ENCODE measurements at regions not wholly inside any gene's neighbourhood (a gene's known extent, or its start where the extent isn't known, plus 50 kb on each side); places are given as distances from the start of the nearest gene placed in this dataset.
"Not testable (repeated sequence)": the region's sequence is repeated elsewhere in the genome, so short reads cannot be mapped to it uniquely, and the experiment has no call there.

- in situ Hi-C loops (cut with HindIII; ENCODE audit: low sequenced_read_pairs): no loop called here
These were observed 141.5 kb upstream of the MED13 start for GRCh38 chr17:62206550-62206949.

DNA sequence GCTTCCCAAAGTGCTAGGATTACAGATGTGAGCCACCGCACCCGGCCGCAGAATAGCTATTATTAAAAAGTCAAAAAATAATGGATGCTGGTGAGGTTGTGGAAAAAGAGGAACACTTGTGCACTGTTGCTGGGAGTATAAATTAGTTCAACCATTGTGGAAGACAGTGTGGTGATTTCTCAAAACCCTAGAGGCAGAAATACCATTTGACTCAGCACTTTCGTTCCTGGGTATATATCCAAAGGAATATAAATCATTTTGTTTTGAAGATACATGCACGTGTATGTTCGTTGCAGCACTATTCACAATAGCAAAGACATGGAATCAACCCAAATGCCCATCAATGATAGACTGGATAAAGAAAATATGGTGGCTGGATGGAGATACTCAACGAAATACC lies 132.1 kb upstream of the MED13 start:
- in situ Hi-C loops (cut with HindIII; ENCODE audit: low sequenced_read_pairs): not testable (repeated sequence)

- in situ Hi-C loops (cut with HindIII; ENCODE audit: low sequenced_read_pairs): not testable (repeated sequence)
These were observed 131.5 kb upstream of the MED13 start for GRCh38 chr17:62196587-62196986.

DNA sequence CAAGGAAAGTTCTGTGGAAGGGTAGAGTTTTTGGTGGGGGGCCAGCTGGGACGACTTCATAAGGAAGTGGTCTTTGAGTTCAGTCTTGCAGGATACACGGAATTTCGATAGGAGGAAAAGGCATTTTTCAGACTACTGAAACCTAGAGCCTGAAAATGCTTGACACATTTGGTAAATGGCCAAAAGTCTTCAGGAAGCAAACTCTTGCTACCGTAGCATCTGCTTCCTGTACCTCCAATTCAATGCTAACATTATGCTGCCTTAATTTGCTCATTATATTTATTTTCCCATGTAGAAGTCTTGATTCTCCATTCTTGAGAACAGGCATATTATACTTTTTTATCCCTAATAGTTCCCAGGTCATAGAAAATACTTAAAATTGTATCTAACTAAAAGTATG lies 129.3 kb upstream of the MED13 start:
- in situ Hi-C loops (cut with HindIII; ENCODE audit: low sequenced_read_pairs): no loop called here

GRCh38 chr17:62193249-62193648 lies 128.2 kb upstream of the MED13 start:
- in situ Hi-C loops (cut with HindIII; ENCODE audit: low sequenced_read_pairs): no loop called here

DNA sequence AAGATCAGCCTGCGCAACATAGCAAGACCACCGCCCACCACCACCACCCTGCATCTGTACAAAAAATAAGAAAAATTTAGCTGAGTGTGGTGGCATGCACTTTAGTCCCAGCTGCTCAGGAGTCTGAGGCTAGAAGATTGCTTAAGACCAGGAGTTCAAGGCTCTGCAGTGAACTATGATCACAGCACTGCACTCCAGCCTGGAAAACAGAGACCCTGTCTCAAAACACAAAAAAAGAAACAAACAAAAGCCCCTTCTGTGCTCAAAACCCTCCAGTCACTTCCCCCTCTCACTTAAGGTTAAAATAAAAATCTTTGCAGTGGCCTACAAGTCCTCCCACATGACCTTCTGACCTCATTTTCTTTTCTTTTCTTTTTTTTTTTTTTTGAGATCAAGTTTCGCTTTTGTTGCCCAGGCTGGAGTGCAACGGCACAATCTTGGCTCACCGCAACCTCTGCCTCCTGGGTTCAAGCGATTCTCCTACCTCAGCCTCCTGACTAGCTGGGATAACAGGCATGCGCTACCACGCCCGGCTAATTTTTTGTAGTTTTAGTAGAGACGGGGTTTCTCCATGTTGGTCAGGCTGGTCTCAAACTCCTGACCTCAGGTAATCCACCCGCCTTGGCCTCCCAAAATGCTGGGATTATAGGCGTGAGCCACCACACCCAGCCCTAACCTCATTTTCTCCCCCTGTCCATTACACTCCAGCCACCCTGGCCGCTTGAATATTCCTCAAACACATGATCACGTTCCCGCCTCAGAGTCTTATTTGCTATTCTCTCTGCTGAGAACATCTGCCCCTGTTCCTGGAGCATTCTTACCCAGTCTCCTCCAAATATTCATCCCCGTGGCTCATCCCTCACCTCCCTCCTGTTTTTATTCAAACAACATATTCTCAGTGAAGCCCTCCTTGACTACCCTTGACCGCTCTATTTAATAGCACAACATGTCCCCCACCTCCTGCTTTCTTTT lies 126.6 kb upstream of the MED13 start:
- in situ Hi-C loops (cut with HindIII; ENCODE audit: low sequenced_read_pairs): no loop called here

DNA sequence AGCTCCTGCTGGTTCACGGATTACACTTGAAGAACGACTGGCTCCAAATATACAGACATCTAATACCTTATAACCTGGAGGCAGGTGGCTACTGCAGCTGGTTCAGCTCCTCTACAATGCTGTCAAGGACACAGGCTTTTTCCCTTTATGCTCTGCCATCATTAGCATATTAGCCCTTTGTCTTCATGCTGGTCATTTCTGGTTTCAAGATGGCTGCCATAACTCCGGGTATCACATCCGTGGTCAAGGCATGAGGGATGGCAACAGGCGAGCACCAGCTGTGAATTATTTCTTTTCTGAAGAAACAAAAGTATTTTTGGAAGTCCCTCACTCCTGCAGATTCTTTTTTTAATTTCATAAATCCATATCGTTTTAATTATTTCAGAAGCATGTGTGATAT lies 124.3 kb upstream of the MED13 start:
- in situ Hi-C loops (cut with HindIII; ENCODE audit: low sequenced_read_pairs): no loop called here

DNA sequence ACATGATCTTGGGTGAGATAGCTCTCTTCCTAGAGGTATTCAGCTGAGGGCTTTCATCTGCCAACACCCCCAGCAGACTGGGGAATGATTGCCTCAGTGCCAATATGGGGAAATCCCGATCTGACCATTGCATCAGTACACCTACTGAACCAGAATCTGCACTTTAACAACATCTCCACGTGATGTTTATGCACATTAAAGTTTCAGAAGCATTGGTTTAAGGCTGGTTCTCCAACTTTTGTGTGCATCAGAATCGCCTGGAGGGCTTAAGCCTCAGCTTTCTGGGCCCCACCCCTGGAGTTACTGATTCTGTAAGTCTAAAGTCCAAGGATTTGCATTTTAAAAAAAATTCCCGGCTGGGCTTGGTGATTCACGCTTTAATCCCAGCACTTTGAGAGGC lies 123.6 kb upstream of the MED13 start:
- in situ Hi-C loops (cut with HindIII; ENCODE audit: low sequenced_read_pairs): no loop called here

- in situ Hi-C loops (cut with HindIII; ENCODE audit: low sequenced_read_pairs): no loop called here
These were observed 122.6 kb upstream of the MED13 start for GRCh38 chr17:62187681-62188080.

DNA sequence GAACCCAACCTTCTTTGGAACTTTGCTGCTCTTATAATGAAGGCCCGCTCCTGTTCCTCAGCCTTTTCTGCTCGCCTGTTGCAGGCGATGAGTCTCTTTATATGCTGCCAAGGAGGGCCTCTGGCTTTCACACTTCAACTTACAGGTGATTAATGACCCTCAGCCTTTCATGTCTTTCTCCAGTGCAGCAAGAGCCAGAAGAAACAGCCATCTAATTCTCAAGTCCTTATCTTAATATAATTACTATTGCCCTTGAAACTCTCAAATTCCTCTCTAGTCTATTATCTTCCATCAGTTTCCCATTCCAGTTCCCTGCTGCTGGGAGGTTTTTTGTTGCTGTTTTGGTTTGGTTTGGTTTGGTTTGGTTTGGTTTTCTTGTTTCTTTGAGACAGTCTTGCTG lies 121.8 kb upstream of the MED13 start:
- in situ Hi-C loops (cut with HindIII; ENCODE audit: low sequenced_read_pairs): no loop called here

GRCh38 chr17:62180772-62181171 lies 115.7 kb upstream of the MED13 start:
- in situ Hi-C loops (cut with HindIII; ENCODE audit: low sequenced_read_pairs): no loop called here

DNA sequence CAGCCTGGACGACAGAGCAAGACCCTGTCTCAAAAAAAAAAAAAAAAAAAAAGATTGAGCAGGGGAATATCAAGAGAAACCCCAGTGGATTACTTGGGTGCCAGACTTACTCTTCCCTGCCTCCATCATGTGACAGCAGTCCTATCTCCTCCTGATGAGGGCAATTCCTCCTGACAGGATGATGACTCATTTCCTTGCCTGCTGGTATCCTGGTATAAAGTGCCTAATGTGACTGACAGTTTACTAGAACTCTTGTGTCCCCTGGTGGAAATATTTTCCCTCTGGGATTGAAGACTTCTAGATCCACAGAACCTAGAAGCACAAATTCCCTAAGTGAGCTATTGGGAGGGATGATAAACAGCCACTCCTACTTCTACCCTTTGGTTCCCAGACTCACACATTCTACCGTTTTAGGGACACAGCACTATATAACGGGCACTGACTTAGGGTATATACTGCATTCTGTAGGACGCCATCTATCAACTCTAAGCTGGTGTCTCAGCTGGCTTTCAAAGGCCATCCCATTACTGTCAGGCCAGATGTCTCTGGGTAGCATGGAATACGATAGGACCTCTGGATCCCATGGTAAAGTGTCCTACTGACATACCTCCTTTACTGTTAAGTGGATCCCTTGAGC lies 114.6 kb upstream of the MED13 start:
- in situ Hi-C loops (cut with HindIII; ENCODE audit: low sequenced_read_pairs): no loop called here

DNA sequence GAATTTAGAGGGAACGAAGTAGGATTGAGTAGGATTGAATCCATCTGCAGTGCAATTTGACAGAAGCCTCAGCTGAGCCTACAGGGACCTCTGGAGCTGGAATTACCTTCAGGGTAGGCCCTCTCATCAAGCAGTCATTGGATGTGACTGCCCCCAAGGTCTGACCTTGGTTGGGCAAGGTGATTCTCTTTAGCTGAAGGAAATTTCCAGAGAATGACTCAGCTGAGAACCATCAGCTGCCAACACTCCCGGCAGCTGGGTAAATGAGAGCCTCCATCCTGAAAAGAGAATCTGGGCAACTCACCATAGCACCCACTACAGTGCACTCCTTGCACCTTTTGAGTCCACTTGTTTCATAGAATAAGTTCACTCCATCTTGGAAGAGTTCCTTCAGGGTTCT lies 113.5 kb upstream of the MED13 start:
- in situ Hi-C loops (cut with HindIII; ENCODE audit: low sequenced_read_pairs): no loop called here

DNA sequence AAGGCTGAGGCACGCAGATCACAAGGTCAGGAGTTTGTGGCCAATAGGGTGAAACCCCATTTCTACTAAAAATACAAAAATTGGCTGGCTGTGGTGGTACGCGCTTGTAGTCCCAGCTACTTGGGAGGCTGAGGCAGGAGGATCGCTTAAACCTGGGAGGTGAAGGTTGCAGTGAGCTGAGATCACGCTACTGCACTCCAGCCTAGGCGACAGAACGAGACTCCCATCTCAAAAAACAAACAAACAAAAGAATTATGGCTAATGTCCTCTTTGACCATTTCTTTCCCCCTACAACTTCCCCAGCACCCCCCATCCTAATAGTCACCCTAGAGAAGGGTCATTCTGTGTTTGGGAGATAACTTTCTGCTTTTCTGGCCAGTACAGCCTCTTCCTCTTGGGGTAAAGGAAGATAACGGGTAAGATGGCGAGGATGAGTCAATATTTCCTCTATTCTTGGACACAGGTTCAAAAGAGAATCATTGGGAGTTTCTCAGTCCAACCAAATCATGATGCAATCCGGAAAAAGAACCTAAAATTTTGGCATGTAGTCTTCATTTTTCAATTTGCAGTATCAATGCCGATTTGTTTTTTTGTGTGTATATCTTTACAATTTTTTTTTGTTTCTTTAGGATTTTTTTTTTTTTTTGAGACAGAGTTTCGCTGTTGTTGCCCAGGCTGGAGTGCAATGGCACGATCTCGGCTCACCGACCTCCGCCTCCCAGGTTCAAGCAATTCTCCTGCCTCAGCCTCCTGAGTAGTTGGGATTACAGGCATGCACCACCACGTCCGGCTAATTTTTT lies 107.6 kb upstream of the MED13 start:
- in situ Hi-C loops (cut with HindIII; ENCODE audit: low sequenced_read_pairs): no loop called here

DNA sequence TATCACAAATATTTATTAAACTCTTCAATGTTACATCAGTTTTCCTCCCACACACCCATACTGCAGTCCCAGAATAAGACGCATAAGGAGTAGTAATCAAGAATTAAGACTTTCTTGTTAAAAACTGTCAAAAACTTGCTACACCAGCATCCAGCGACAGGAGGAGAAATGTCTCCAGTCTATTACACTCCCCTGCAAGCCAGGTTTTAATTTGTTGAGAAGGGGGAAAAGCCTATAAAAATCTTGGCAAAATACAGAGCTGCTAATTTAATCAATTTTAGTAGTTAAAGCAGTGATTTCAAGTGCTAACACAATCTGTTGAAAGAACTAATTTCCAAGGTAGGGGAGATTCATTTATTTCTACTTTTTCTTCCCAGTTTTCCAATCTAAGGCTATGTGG lies 102.0 kb upstream of the MED13 start:
- in situ Hi-C loops (cut with HindIII; ENCODE audit: low sequenced_read_pairs): no loop called here

GRCh38 chr17:62164747-62165722 lies 100.0 kb upstream of the MED13 start:
- in situ Hi-C loops (cut with HindIII; ENCODE audit: low sequenced_read_pairs): no loop called here

- in situ Hi-C loops (cut with HindIII; ENCODE audit: low sequenced_read_pairs): no loop called here
These were observed 98.8 kb upstream of the MED13 start for GRCh38 chr17:62163847-62164246.

GRCh38 chr17:62162898-62163297 lies 97.8 kb upstream of the MED13 start:
- in situ Hi-C loops (cut with HindIII; ENCODE audit: low sequenced_read_pairs): no loop called here

DNA sequence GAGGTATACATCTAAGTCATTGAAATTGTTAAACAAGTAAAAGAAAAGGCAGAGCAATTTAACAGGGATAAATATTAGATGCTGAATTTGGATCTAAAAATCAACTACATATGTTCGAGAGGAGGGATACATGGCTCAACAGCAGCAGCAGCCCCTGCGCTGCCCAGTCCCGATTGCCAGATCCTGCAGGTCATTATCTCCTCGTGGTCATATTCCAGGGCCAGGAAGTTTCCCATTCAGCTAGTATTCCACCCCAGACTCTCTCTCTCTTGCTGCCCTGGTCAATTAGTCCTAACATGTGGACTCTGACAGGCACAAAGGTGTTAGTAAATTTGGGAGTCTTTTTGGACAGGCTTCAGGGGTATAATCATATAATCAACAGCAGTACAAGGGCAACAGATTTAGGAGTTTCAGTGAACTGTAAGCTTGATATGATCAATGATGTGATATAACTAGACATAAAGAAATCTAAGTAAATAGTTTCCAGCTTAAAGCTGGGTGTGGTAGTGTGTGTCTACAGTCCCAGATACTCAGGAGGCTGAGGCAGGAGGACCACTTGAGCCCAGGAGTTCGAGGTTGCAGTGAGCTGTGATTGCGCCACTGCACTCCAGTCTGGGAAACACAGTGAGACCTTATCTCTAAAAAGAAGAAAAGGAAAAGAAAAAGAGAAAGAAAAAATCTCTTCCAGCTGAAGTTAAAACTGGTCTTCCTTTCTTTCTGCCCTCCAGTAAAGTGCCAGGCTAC lies 96.5 kb upstream of the MED13 start:
- in situ Hi-C loops (cut with HindIII; ENCODE audit: low sequenced_read_pairs): no loop called here

DNA sequence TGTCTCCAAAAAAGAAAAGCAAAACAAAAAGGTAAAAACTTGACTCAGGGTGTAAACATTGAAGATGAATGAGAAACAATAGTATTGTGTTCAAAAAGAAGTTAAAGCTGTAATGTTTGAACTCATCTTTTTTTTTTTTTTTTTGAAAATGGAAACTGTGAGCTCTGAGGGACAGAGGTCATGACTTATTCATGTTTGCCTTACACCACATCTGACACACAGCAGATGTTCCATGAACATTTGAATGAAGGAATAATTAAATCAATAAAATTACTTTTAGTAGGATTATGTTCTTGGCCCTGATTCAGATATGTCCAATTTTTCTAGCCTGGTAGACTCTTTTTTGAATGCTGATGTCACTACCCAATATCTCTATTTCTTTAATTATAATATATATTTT lies 95.7 kb upstream of the MED13 start:
- in situ Hi-C loops (cut with HindIII; ENCODE audit: low sequenced_read_pairs): no loop called here
